Gastroesophageal sphincter (tissue), 4 donors: ENCODE measurements at regions not wholly inside any gene's neighbourhood (a gene's known extent, or its start where the extent isn't known, plus 50 kb on each side); places are given as distances from the start of the nearest gene placed in this dataset.
A peak's percentile ranks its signal among the peaks of the same experiment; 100 is the strongest.

Source experiments
- ATAC-seq: fragments of 150-250 bp; one replicate; pipeline ENCODE4 v1.9.1; 2016; ENCODE audit warnings: mild to moderate bottlenecking, moderate library complexity
- H3K27ac ChIP-seq, 4 donors: fragments of 200-600 bp; sonication (generic) in 3 of 4; 1 replicate in 3 of 4; 2 replicates in 1 of 4; pipeline ENCODE4 v1.5.1; 2016 to 2019
- H3K27me3 ChIP-seq: fragments of 200-600 bp; sonication (generic); one replicate; pipeline ENCODE4 v1.5.1; 2019
- H3K36me3 ChIP-seq, 2 donors: fragments of 200-600 bp; sonication (generic); one replicate each; pipeline ENCODE4 v1.5.1; 2019; ENCODE audit warnings: control low read depth in 1 of 2
- H3K4me1 ChIP-seq, 3 donors: fragments of 200-600 bp; sonication (generic); 1 replicate in 2 of 3; 2 replicates in 1 of 3; pipeline ENCODE4 v1.5.1; 2016 to 2019; ENCODE audit warnings: control low read depth in 2 of 3
- H3K4me3 ChIP-seq, 2 donors: fragments of 200-600 bp; sonication (generic); one replicate each; pipeline ENCODE4 v1.5.1; 2019; ENCODE audit warnings: mild to moderate bottlenecking in 1 of 2, moderate library complexity in 1 of 2
- H3K9me3 ChIP-seq, 3 donors: fragments of 200-600 bp; sonication (generic); one replicate each; pipeline ENCODE4 v1.5.1; 2017 to 2019; ENCODE audit warnings: control low read depth in 2 of 3
- EP300 ChIP-seq: sonication (generic); formaldehyde crosslinking; IDR thresholded peaks from one replicate; pipeline ENCODE4 v1.6.1; 2017; ENCODE audit warnings: antibody characterized with exemption, mild to moderate bottlenecking
- POLR2A ChIP-seq, 2 donors: fragments of 450-650 bp; IDR thresholded peaks; one replicate each; pipeline ENCODE4 v1.6.1; 2017; ENCODE audit warnings: antibody characterized with exemption in 2 of 2, mild to moderate bottlenecking in 2 of 2, moderate library complexity in 1 of 2
- POLR2AphosphoS5 ChIP-seq: sonication (generic); formaldehyde crosslinking; IDR thresholded peaks from one replicate; pipeline ENCODE4 v1.6.1; 2017; ENCODE audit warnings: antibody characterized with exemption
- WGBS, 2 donors: methylation state at CpG; one replicate each; pipeline ENCODE4 v1.1.5; 2018; ENCODE audit warnings: low coverage in 1 of 2; 5-methylcytosine and 5-hydroxymethylcytosine counted together
- TF ChIP-seq, protein P1 (sequence below), 4 experiments: fragments of 200-600 bp in 2 of 4; fragments of 450-650 bp in 2 of 4; sonication (generic) in 1 of 4; IDR thresholded peaks; one replicate each; pipeline ENCODE4 v1.5.1; 2017 to 2019; ENCODE audit warnings: antibody characterized with exemption in 4 of 4, mild to moderate bottlenecking in 2 of 4, moderate library complexity in 2 of 4

DNA sequence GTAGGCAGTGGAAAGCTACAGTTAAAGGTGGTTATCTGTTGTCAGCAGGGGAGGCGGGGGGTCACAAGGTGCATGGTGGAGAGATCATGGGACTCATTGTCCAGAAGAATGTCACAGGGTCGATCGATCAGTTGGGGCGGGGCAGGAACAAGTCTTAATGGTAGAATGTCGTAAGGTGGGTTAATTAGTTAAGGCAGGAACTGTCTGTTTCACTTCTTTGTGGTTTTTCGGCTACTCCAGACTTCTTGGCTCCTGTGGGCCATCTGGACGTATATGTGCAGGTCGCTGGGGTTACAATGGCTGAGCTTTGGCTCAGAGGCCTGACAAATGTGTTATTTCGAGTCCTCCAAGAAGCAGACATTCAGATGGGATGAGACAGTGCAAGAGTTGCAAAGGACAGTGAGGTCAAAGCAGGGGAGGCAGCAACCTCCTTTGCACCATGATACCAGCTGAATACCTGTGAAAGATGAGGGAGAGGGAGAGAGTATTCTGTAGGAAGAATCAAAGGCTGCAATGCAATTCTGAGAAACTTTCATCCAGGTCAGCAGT is 246.9 kb upstream of the TMEM132C start:
- H3K4me3 ChIP-seq, result no peak overlapping the region
- TF ChIP-seq POLR2A (IDR thresholded peaks at IDR 0.05), result no peak
- no peak for ATAC-seq
- 70 to 74% methylated on average over 6 to 7 of the region's 9 CpGs for WGBS, 2 donors
- no peak overlapping the region for H3K27ac ChIP-seq
- H3K9me3 ChIP-seq, result no peaks in the 10 kb centered on the region
- H3K36me3 ChIP-seq, result no peaks in the 10 kb centered on the region
- peaks cover 12% of the 10 kb centered on the region for H3K27me3 ChIP-seq
- H3K4me1 ChIP-seq, result no peaks in the 10 kb centered on the region

DNA sequence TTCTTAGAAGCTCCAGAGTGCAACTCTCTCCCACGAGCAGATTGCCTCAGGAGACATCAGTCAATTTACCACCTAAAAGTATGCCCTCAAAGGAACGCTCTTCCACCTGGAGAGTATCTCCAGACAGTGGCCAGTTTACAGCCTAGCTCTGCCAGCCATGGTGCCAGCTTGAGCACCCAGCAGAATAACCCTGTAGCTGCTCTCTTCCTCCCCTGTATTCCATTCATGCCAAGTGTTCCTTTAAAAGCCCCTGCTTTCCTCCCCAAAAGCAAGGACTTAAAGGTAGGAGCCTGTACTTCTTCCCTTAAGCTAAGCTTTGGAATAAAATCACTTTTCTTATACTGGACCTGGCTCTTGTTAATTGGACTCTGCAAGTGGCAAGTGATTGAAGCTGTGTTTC is 245.4 kb upstream of the TMEM132C start:
- Histone ChIP-seq H3K36me3 (no peaks in the 10 kb centered on the region), H3K27me3 (peaks cover 12% of the 10 kb centered on the region), H3K9me3 (no peaks in the 10 kb centered on the region), H3K4me1 (no peaks in the 10 kb centered on the region), H3K4me3 (no peak overlapping the region), H3K27ac (no peak overlapping the region)
- no peak for TF ChIP-seq EP300
- TF ChIP-seq, protein P1, sequence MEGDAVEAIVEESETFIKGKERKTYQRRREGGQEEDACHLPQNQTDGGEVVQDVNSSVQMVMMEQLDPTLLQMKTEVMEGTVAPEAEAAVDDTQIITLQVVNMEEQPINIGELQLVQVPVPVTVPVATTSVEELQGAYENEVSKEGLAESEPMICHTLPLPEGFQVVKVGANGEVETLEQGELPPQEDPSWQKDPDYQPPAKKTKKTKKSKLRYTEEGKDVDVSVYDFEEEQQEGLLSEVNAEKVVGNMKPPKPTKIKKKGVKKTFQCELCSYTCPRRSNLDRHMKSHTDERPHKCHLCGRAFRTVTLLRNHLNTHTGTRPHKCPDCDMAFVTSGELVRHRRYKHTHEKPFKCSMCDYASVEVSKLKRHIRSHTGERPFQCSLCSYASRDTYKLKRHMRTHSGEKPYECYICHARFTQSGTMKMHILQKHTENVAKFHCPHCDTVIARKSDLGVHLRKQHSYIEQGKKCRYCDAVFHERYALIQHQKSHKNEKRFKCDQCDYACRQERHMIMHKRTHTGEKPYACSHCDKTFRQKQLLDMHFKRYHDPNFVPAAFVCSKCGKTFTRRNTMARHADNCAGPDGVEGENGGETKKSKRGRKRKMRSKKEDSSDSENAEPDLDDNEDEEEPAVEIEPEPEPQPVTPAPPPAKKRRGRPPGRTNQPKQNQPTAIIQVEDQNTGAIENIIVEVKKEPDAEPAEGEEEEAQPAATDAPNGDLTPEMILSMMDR (IDR thresholded peaks at IDR 0.05), result no peak
- TF ChIP-seq POLR2A (IDR thresholded peaks at IDR 0.05), result no peak
- no peak for TF ChIP-seq POLR2AphosphoS5
- 58% methylated on average over 2 of the region's 2 CpGs; no CpG with 5 or more reads in 1 of the 2 donors for WGBS, 2 donors
- no peak for ATAC-seq

DNA sequence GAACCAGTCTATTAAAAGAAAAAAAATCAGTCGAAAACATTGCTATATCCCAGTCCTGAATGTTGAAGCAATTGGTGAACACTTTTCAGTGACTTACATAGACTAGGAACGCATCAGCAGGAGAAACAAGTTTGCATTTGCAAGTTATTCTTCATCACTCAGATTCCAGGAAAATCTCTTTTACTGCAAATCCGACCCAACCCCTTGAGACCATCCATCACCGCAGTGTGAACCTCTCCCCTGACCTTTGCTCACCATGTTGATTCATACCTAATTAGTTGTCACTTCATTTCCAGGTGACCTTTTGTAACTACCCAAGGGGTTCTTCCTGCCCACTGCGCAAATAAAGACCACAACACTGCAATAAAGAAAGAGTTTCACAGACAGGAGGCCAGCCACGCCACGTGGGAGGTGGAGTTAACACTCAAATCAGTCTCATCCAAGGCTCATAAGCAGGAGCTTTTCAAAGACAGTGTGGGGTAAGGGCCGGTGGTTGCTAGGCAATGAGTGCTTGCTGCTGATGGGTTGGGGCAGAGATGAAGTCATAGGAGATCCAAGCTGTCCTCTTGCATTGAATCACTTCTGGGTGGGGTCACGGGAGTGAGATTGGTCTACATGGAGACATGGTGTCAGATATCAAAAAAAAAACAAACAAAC is 241.3 kb upstream of the TMEM132C start:
- TF ChIP-seq EP300, result no peak
- Histone ChIP-seq H3K9me3 (no peaks in the 10 kb centered on the region), H3K27ac (no peak overlapping the region), H3K4me3 (no peak overlapping the region), H3K4me1 (no peaks in the 10 kb centered on the region), H3K36me3 (no peaks in the 10 kb centered on the region), H3K27me3 (peaks cover 12% of the 10 kb centered on the region)
- ATAC-seq, result peak; percentile 67
- 26 to 45% methylated on average over 7 of the region's 9 CpGs for WGBS, 2 donors

DNA sequence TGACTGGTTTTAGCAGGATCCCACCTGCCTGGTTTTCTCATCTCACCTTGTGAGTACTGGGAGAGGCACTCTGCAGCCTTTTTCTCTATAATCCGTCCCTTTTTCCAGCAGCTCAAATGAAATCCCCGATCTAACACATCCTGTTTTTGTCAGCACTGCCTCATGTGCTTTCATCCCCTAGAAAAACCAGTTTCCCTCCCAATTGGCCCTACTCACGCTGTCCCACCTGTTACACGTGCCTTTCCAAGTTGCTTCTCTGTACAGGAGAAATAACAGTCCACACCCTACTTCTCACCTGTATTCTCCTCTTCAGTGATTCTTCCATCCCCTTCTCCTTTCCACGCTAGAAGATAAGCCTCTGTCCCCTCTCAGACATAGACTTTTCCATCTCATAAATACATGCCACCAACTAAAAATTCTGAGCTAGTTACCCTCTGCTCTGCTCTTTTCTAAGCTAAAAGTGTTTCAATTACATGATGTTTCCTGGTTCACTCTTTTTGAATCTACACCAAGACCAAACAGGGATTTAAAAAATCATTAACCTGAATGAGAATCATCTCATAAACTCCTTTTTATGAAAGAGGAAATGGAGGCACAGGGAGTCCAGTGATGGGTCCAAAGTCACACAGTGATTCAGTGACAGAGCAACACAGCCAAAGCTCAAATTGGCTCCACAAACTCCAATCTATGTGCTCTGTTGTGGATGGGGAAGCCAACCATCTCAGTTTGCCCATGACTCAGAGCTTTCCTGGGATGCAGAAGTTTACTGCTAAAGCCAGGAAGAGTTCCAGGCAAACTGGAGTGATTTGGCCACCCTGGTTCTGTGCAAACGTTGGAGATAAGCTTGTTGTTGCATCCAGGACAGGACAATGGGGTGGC is 240.0 kb upstream of the TMEM132C start:
- no peak for ATAC-seq
- Histone ChIP-seq H3K36me3 (no peaks in the 10 kb centered on the region), H3K4me1 (no peaks in the 10 kb centered on the region), H3K9me3 (no peaks in the 10 kb centered on the region), H3K27me3 (peaks cover 4% of the 10 kb centered on the region), H3K27ac (no peak overlapping the region), H3K4me3 (no peak overlapping the region)
- TF ChIP-seq EP300 (no peak), POLR2AphosphoS5 (no peak), POLR2A (IDR thresholded peaks at IDR 0.05) (no peak)
- TF ChIP-seq, protein P1 (IDR thresholded peaks at IDR 0.05), result no peak
- WGBS, 2 donors, result 49 to 52% methylated on average over 5 to 6 of the region's 6 CpGs

DNA sequence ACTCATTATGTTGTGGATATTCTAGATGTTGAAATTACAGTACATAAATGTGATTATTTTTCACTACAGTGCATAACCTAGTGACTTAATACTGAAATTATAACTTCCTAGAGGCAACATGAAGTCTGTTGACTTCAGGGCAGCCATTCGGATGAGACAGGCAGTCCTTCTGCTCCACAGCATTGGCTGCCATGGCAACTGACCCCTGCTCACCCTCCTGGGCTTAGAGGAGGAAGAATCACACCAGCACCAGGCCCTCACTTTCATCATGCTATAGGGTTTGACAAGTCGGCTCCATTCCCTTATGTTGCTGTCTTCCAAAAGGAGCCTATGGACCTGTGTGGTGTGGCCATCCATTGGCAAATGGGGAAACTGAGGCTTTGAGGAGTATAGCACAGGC is 233.5 kb upstream of the TMEM132C start:
- 32% methylated on average over 2 of the region's 2 CpGs; no CpG with 5 or more reads in 1 of the 2 donors for WGBS, 2 donors

More for the DNA sequence above, 233.5 kb upstream of the TMEM132C start:
- Histone ChIP-seq H3K9me3 (no peaks in the 10 kb centered on the region), H3K27me3 (peaks cover 16% of the 10 kb centered on the region), H3K36me3 (no peaks in the 10 kb centered on the region), H3K4me3 (no peak overlapping the region), H3K4me1 (no peaks in the 10 kb centered on the region), H3K27ac (no peak overlapping the region)
- no peak for ATAC-seq
- TF ChIP-seq POLR2A (IDR thresholded peaks at IDR 0.05) (no peak), EP300 (no peak), POLR2AphosphoS5 (no peak)
- TF ChIP-seq, protein P1 (IDR thresholded peaks at IDR 0.05), result no peak
